VCaP (cell line): ENCODE measurements at regions not wholly inside any gene's neighbourhood (a gene's known extent, or its start where the extent isn't known, plus 50 kb on each side); places are given as distances from the start of the nearest gene placed in this dataset.

Source experiments
- H3K27ac ChIP-seq: fragments of 450-650 bp; 2 replicates; pipeline ENCODE4 v1.5.1; 2017
- CTCF ChIP-seq: fragments of 450-650 bp; conservative IDR thresholded peaks from 2 replicates; pipeline ENCODE4 v1.5.1; 2017; ENCODE audit warnings: mild to moderate bottlenecking, moderate library complexity

DNA sequence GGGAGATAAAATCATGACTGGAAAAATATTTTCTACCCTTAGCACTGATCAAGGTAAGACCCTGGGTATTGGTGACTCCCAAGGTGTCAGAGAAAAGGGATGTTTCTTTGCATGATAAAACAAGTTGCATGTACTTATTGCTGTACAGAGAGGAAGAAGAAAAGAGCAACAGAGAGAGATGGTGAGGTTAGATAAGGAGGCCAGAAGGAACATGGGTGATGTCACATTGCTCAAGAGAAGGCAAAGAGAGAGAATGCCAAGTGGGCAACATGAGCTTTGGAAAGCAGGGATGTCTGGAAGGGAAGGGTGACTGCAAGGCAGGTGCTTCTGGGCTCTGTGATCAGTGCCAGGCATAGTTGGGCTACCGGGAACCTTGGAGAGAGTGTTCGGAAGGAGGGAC is 65.1 kb upstream of the ADARB2 start:
- H3K27ac ChIP-seq = no peak overlapping the region
- TF ChIP-seq CTCF = no peak

GRCh38 chr10:1788401-1788800 is 51.1 kb upstream of the ADARB2 start:
- no peak overlapping the region for H3K27ac ChIP-seq
- TF ChIP-seq CTCF = no peak
